Calu3 (cell line): ENCODE measurements at regions not wholly inside any gene's neighbourhood (a gene's known extent, or its start where the extent isn't known, plus 50 kb on each side); places are given as distances from the start of the nearest gene placed in this dataset.

ENCODE experiments used
- BruUV-seq: library from RNA; stranded (reverse); fragments of 400-500 nt; replicated peaks from 2 replicates; lab custom pipeline; 2021; lab: Mats Ljungman, UMichigan
- CTCF ChIA-PET: fragments of 300-600 bp; sonication (Branson Sonifier 250); formaldehyde crosslinking; loops from one replicate; lab custom pipeline; 2022; ENCODE audit warnings: antibody characterized with exemption; lab: Charles Lee
- DNase-seq: peaks from one replicate; pipeline ENCODE4 v3.0.0; 2022
- H3K27ac Mint-ChIP-seq: one replicate; pipeline ENCODE4 v1.8.0; 2022; ENCODE audit warnings: mixed read lengths; ENCODE audit not compliant: unreplicated experiment
- H3K27me3 Mint-ChIP-seq: one replicate; pipeline ENCODE4 v1.8.0; 2022; ENCODE audit warnings: mixed read lengths; ENCODE audit not compliant: unreplicated experiment
- H3K36me3 Mint-ChIP-seq: one replicate; pipeline ENCODE4 v1.8.0; 2022; ENCODE audit warnings: mild to moderate bottlenecking, moderate library complexity, mixed read lengths; ENCODE audit not compliant: insufficient read depth, unreplicated experiment
- H3K4me1 Mint-ChIP-seq: one replicate; pipeline ENCODE4 v1.8.0; 2022; ENCODE audit warnings: mild to moderate bottlenecking, low read depth, mixed read lengths; ENCODE audit not compliant: unreplicated experiment
- H3K4me3 Mint-ChIP-seq: one replicate; pipeline ENCODE4 v1.8.0; 2022; ENCODE audit warnings: mild to moderate bottlenecking, low read depth, moderate library complexity, mixed read lengths; ENCODE audit not compliant: unreplicated experiment
- H3K9me3 Mint-ChIP-seq: one replicate; pipeline ENCODE4 v1.8.0; 2022; ENCODE audit warnings: low read depth, mixed read lengths; ENCODE audit not compliant: unreplicated experiment
- CTCF ChIP-seq: fragments of 200-600 bp; IDR thresholded peaks from one replicate; pipeline ENCODE4 v1.8.0; 2022; ENCODE audit warnings: antibody characterized with exemption; ENCODE audit not compliant: unreplicated experiment
- intact Hi-C: fragments of 100-400 bp; cut with micrococcal nuclease; formaldehyde crosslinking; loops from one replicate; pipeline ENCODE4 v1.10.0; 2022; ENCODE audit not compliant: unreplicated experiment

- CTCF ChIA-PET = no interaction called here
- no peaks in the 10 kb centered on the region for H3K27me3 Mint-ChIP-seq
- BruUV-seq = no TSS peak
- DNase-seq = no peak
- TF ChIP-seq CTCF = no peak
- H3K4me1 Mint-ChIP-seq = no peaks in the 10 kb centered on the region
- intact Hi-C loops = no loop called here
- H3K9me3 Mint-ChIP-seq = peaks cover 2% of the 10 kb centered on the region
- H3K4me3 Mint-ChIP-seq = no peak overlapping the region
- H3K27ac Mint-ChIP-seq = no peak overlapping the region
- H3K36me3 Mint-ChIP-seq = no peaks in the 10 kb centered on the region
Measured at GRCh38 chr3:81955878-81956277, 194.4 kb upstream of the GBE1 start.

GRCh38 chr3:81953111-81953510 lies 191.7 kb upstream of the GBE1 start:
- no peak for TF ChIP-seq CTCF
- no peak overlapping the region for H3K27ac Mint-ChIP-seq
- CTCF ChIA-PET = no interaction called here
- no peaks in the 10 kb centered on the region for H3K36me3 Mint-ChIP-seq
- no TSS peak for BruUV-seq
- no peaks in the 10 kb centered on the region for H3K27me3 Mint-ChIP-seq
- no peaks in the 10 kb centered on the region for H3K4me1 Mint-ChIP-seq
- no peak for DNase-seq
- intact Hi-C loops = no loop called here
- no peak overlapping the region for H3K4me3 Mint-ChIP-seq
- H3K9me3 Mint-ChIP-seq = peaks cover 2% of the 10 kb centered on the region

- no peak for DNase-seq
- BruUV-seq = no TSS peak
- Mint-ChIP-seq H3K36me3 (no peaks in the 10 kb centered on the region), H3K27me3 (no peaks in the 10 kb centered on the region), H3K4me3 (no peak overlapping the region), H3K9me3 (peaks cover 2% of the 10 kb centered on the region), H3K27ac (no peak overlapping the region), H3K4me1 (no peaks in the 10 kb centered on the region)
- CTCF ChIA-PET = no interaction called here
- no peak for TF ChIP-seq CTCF
- intact Hi-C loops = no loop called here
Measured at GRCh38 chr3:81952141-81952540, 190.7 kb upstream of the GBE1 start.

- Mint-ChIP-seq H3K36me3 (no peaks in the 10 kb centered on the region), H3K27ac (no peak overlapping the region), H3K9me3 (peaks cover 2% of the 10 kb centered on the region), H3K4me1 (no peaks in the 10 kb centered on the region), H3K27me3 (no peaks in the 10 kb centered on the region), H3K4me3 (no peak overlapping the region)
- DNase-seq = no peak
- CTCF ChIA-PET = no interaction called here
- TF ChIP-seq CTCF = no peak
- no TSS peak for BruUV-seq
- intact Hi-C loops = no loop called here
Measured at GRCh38 chr3:81951636-81952035, 190.2 kb upstream of the GBE1 start.
